ENCODE measurements at regions not wholly inside any gene's neighbourhood (a gene's known extent, or its start where the extent isn't known, plus 50 kb on each side); places are given as distances from the start of the nearest gene placed in this dataset.

GRCh38 chr6:6469074-6469473 is 119.4 kb upstream of the LY86 start:
- TF ChIP-seq POLR2A (IDR thresholded peaks at IDR 0.05) (no peak), POLR2AphosphoS5 (IDR thresholded peaks at IDR 0.05) (peak in 2 of 3 donors; percentile 33 to 84)
